HFFc6 (cell line): ENCODE measurements at regions not wholly inside any gene's neighbourhood (a gene's known extent, or its start where the extent isn't known, plus 50 kb on each side); places are given as distances from the start of the nearest gene placed in this dataset.

ENCODE experiments used
- DNase-seq: peaks from one replicate; pipeline ENCODE4 v3.0.0-alpha.2; 2018
- H3K27ac Mint-ChIP-seq: 2 replicates; pipeline ENCODE4 v1.8.0; 2020; ENCODE audit warnings: mild to moderate bottlenecking, mixed read lengths
- H3K27me3 Mint-ChIP-seq: 2 replicates; pipeline ENCODE4 v1.8.0; 2021; ENCODE audit warnings: mild to moderate bottlenecking, moderate library complexity, mixed read lengths; ENCODE audit not compliant: insufficient read depth
- H3K36me3 Mint-ChIP-seq: 2 replicates; pipeline ENCODE4 v1.8.0; 2021; ENCODE audit warnings: low read depth, mixed read lengths
- H3K4me1 Mint-ChIP-seq: 2 replicates; pipeline ENCODE4 v1.8.0; 2020; ENCODE audit warnings: low read depth, mixed read lengths
- H3K4me3 Mint-ChIP-seq: 2 replicates; pipeline ENCODE4 v1.8.0; 2020; ENCODE audit warnings: mild to moderate bottlenecking, moderate library complexity, mixed read lengths
- H3K9me3 Mint-ChIP-seq: 2 replicates; pipeline ENCODE4 v1.8.0; 2020; ENCODE audit warnings: mild to moderate bottlenecking, mixed read lengths
- TF ChIP-seq, protein P1 (sequence below): fragments of 200-600 bp; sonication (generic); IDR thresholded peaks from 2 replicates; pipeline ENCODE4 v1.5.0; 2021; ENCODE audit warnings: antibody characterized with exemption, mild to moderate bottlenecking

DNA sequence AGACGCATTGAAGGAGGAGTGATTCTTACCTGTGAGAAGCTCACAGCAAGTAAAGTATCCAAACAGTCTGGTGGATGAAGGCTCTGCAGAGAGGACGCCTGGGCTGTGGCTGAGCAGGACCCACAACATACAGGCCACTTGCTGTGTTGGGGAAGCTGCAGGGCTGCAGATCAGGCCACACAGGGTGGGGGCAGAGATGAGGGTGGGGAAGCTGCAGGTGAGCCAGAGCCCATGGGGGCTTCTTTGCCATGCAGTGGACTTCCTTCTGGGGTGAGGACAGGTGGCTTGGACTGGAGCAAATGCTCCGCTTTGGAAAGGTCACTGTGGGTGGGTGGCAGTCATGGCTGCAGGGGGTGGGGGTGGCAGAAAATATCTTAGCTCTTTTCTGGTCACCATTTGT is 214.8 kb downstream of the GLRX3 start:
- no peak overlapping the region for H3K27ac Mint-ChIP-seq
- TF ChIP-seq, protein P1, sequence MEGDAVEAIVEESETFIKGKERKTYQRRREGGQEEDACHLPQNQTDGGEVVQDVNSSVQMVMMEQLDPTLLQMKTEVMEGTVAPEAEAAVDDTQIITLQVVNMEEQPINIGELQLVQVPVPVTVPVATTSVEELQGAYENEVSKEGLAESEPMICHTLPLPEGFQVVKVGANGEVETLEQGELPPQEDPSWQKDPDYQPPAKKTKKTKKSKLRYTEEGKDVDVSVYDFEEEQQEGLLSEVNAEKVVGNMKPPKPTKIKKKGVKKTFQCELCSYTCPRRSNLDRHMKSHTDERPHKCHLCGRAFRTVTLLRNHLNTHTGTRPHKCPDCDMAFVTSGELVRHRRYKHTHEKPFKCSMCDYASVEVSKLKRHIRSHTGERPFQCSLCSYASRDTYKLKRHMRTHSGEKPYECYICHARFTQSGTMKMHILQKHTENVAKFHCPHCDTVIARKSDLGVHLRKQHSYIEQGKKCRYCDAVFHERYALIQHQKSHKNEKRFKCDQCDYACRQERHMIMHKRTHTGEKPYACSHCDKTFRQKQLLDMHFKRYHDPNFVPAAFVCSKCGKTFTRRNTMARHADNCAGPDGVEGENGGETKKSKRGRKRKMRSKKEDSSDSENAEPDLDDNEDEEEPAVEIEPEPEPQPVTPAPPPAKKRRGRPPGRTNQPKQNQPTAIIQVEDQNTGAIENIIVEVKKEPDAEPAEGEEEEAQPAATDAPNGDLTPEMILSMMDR: no peak
- H3K4me3 Mint-ChIP-seq: no peak overlapping the region
- H3K27me3 Mint-ChIP-seq: peaks cover 2% of the 10 kb centered on the region; the same call in 1 of the 2 replicates
- no peak for DNase-seq
- no peaks in the 10 kb centered on the region for H3K4me1 Mint-ChIP-seq
- H3K36me3 Mint-ChIP-seq: peaks cover 8% of the 10 kb centered on the region; the same call in 1 of the 2 replicates
- peaks cover 47% of the 10 kb centered on the region for H3K9me3 Mint-ChIP-seq

DNA sequence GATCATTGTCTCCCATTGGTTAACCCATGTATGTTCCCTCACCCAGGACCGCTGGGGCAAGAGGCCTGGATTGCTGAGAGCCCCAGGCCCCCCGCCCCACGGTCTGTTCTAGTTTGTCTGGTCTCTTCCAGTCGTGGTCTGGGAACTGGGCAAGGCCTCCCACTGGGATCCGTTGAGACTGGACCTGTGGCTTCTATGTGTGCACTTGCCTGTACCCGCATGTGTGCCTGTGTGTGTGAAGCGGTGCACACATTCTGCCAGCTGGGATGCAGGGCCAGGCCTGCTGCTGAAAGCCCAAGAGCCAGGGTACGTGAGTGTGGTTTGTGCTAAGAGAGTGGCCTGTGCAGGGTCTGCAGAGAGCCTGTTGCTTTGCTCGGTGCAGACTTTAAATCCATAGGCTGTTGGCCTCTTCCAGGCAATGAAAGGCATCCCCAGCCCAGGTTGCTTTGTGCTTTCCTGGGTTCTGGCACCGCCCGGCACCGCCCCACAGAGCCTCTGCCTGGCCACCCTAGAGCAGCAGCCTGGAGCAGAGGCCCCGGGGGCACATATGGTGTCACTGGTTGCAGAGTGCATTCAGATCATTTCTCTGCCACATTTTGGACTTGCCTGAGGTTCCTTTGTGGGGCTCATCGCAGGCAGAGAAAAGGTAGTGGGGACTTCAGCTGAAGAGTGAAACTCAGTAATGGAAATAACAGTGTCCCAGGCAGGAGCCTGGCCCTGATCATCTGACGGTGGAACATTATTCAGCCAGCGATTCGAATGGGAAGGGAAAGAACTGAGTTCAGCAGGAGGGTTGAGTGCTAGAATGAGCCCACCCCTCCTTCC is 215.5 kb downstream of the GLRX3 start:
- Mint-ChIP-seq H3K36me3 (peaks cover 8% of the 10 kb centered on the region; the same call in 1 of the 2 replicates), H3K4me1 (no peaks in the 10 kb centered on the region)

DNA sequence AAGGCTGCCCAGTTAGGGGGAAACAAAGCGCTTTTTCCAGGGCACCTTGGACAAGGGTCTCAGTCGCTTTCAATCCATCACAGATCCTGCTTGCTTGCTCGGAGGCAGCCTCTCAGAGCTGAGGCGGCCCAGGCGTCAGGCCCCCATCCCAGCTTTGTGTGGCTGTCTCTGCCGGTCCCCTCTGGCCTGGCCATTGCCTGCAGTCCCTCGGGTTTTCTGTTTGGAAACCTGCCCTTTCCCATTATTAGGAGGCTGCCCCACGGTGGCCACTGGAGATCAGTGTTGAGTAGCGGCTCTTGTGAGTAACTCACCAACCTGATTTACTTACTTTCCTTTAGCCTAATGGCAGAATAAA is 216.1 kb downstream of the GLRX3 start:
- H3K9me3 Mint-ChIP-seq: peaks cover 46% of the 10 kb centered on the region
- H3K36me3 Mint-ChIP-seq: peaks cover 8% of the 10 kb centered on the region; the same call in 1 of the 2 replicates
- no peak overlapping the region for H3K27ac Mint-ChIP-seq
- peaks cover 2% of the 10 kb centered on the region; the same call in 1 of the 2 replicates for H3K27me3 Mint-ChIP-seq
- H3K4me1 Mint-ChIP-seq: no peaks in the 10 kb centered on the region
- TF ChIP-seq, protein P1: no peak
- no peak overlapping the region for H3K4me3 Mint-ChIP-seq
- no peak for DNase-seq

More for the DNA sequence above, 215.5 kb downstream of the GLRX3 start:
- DNase-seq: no peak
- no peak overlapping the region for H3K4me3 Mint-ChIP-seq
- no peak overlapping the region for H3K27ac Mint-ChIP-seq
- peaks cover 2% of the 10 kb centered on the region; the same call in 1 of the 2 replicates for H3K27me3 Mint-ChIP-seq
- peaks cover 46% of the 10 kb centered on the region for H3K9me3 Mint-ChIP-seq
- TF ChIP-seq, protein P1: no peak

DNA sequence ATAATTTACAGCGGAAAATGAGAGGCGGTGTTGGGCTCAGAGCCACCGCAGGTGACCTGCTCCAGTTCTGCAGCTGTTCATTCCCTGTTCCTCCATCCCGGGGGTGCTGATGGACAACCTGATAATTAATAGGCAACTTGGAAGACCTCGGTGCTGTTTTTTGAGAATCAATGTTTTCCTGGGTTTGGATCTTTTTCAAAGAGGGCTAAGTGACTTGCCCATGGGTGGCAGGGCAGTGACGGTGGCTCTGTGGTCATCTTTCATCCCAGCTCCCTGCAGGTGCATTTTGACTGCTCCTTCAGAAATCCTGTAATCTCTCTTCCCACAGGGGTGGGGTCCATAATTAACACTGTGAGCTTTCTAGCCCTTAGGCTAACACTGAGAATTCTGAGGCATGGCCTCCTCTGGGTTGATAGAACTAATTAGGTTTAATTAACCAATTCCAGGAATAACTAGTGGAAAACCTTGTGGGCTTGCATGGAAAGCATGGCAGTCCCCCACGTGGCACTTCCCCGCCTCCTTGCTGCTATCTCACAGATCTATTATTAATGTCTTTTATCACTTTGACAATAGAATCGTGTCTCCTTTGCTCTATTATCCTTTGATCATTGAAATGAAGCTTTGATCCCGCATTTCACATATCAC is 217.9 kb downstream of the GLRX3 start:
- H3K27me3 Mint-ChIP-seq: peaks cover 2% of the 10 kb centered on the region; the same call in 1 of the 2 replicates
- H3K9me3 Mint-ChIP-seq: peaks cover 50% of the 10 kb centered on the region
- no peaks in the 10 kb centered on the region for H3K4me1 Mint-ChIP-seq
- no peak overlapping the region for H3K27ac Mint-ChIP-seq
- H3K36me3 Mint-ChIP-seq: peaks cover 8% of the 10 kb centered on the region; the same call in 1 of the 2 replicates
- DNase-seq: no peak
- TF ChIP-seq, protein P1: no peak
- no peak overlapping the region for H3K4me3 Mint-ChIP-seq

DNA sequence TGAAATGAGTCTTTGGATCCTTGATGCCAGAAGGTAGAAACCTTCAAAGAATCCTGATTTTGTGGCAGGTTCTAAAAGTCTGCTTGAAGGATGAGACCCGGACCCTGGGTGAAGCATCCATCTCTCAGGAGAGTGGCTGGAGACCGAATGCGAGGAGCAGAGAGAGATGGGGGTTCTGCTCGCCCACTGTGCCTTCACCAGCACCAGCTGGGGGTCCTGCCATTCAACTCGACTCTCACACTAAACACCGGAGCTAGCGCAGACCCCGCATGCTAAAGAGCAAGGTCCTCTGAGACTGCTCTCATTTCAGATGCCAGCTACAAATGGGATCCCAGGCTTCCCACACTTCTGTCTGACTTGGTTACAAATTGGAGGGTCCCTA is 218.4 kb downstream of the GLRX3 start:
- H3K27ac Mint-ChIP-seq: no peak overlapping the region
- peaks cover 2% of the 10 kb centered on the region; the same call in 1 of the 2 replicates for H3K27me3 Mint-ChIP-seq
- H3K36me3 Mint-ChIP-seq: peaks cover 13% of the 10 kb centered on the region; the same call in 1 of the 2 replicates
- DNase-seq: no peak
- TF ChIP-seq, protein P1: no peak
- peaks cover 50% of the 10 kb centered on the region for H3K9me3 Mint-ChIP-seq
- H3K4me1 Mint-ChIP-seq: no peaks in the 10 kb centered on the region
- H3K4me3 Mint-ChIP-seq: no peak overlapping the region
